GM12873 (cell line): ENCODE measurements at regions not wholly inside any gene's neighbourhood (a gene's known extent, or its start where the extent isn't known, plus 50 kb on each side); places are given as distances from the start of the nearest gene placed in this dataset.

Experiments
- CTCF ChIP-seq: IDR thresholded peaks from 2 replicates; pipeline ENCODE4 v1.5.1; 2012; ENCODE audit warnings: low read depth, mild to moderate bottlenecking, moderate library complexity, low read length, control low read depth; ENCODE audit not compliant: insufficient read depth; ENCODE audit errors: missing control alignments

- TF ChIP-seq CTCF: no peak
These were observed 184.4 kb downstream of the GLUD2 start for GRCh38 chrX:121231566-121232358.

- TF ChIP-seq CTCF: no peak
These were observed 188.6 kb downstream of the GLUD2 start for GRCh38 chrX:121236040-121236439.

- no peak for TF ChIP-seq CTCF
These were observed 190.7 kb downstream of the GLUD2 start for GRCh38 chrX:121238093-121238492.

- TF ChIP-seq CTCF: no peak
These were observed 197.1 kb downstream of the GLUD2 start for GRCh38 chrX:121244511-121244910.

- no peak for TF ChIP-seq CTCF
These were observed 198.4 kb downstream of the GLUD2 start for GRCh38 chrX:121245763-121246162.

GRCh38 chrX:121254336-121254735 is 206.9 kb downstream of the GLUD2 start:
- TF ChIP-seq CTCF: peak; percentile 35

GRCh38 chrX:121256647-121257046 is 209.2 kb downstream of the GLUD2 start:
- no peak for TF ChIP-seq CTCF
